Pancreas (tissue), 10 donors: ENCODE measurements at regions not wholly inside any gene's neighbourhood (a gene's known extent, or its start where the extent isn't known, plus 50 kb on each side); places are given as distances from the start of the nearest gene placed in this dataset.

Experiments used
- ATAC-seq, 4 donors: fragments of 200-7000 bp; cut with Tn5 transposase; one replicate each; pipeline versions ENCODE4 v1.8.0 to v1.9.1; 2020; ENCODE audit warnings: mild to moderate bottlenecking in 4 of 4, moderate library complexity in 4 of 4
- DNase-seq, 6 donors: peaks; one replicate each; pipeline ENCODE4 v3.0.0-alpha.2; 2020
- FAIRE-seq: peaks from 2 replicates; lab custom pipeline; 2012; peaks lifted over from hg19 to GRCh38; lab: Jason Lieb, UNC
- H3K27ac ChIP-seq, 4 donors: fragments of 200-600 bp; sonication (generic); 1 replicate in 3 of 4; 2 replicates in 1 of 4; pipeline versions ENCODE4 v1.5.0 to v1.8.0; 2020
- H3K27me3 ChIP-seq, 4 donors: fragments of 200-600 bp; one replicate each; pipeline ENCODE4 v1.8.0; 2021
- H3K36me3 ChIP-seq, 3 donors: fragments of 200-600 bp; sonication (generic) in 1 of 3; one replicate each; pipeline versions ENCODE4 v1.5.0 to v1.8.0; 2020 to 2021
- H3K4me1 ChIP-seq, 3 donors: fragments of 200-600 bp; one replicate each; pipeline ENCODE4 v1.8.0; 2021
- H3K4me3 ChIP-seq, 4 donors: fragments of 200-600 bp; sonication (generic) in 2 of 4; one replicate each; pipeline versions ENCODE4 v1.5.0 to v1.8.0; 2020 to 2021
- H3K9me3 ChIP-seq, 4 donors: fragments of 200-600 bp; one replicate each; pipeline ENCODE4 v1.8.0; 2021
- WGBS, 2 donors: extraction: QIAGEN DNeasy Blood & Tissue Kit; methylation state at CpG; one replicate each; pipeline ENCODE4 v1.1.7; 2013; 5-methylcytosine and 5-hydroxymethylcytosine counted together
- intact Hi-C, 3 donors: fragments of 100-400 bp; cut with DNase I; formaldehyde crosslinking; loops; one replicate each; pipeline versions ENCODE4 v1.11.1 to v1.14.2; 2022
- TF ChIP-seq, protein P1 (sequence below), 4 donors: fragments of 200-600 bp; sonication (generic) in 3 of 4; IDR thresholded peaks; one replicate each; pipeline versions ENCODE4 v1.5.0 to v1.8.0; 2021; ENCODE audit warnings: antibody characterized with exemption in 4 of 4
- donor health status: healthy with polysubstance abuse.
- donor health status: DM: no; HTN: no; CAD: no; lungs with moderate emphysema.
- donor health status: DM: no; HTN: no; CAD: no.
- donor health status: control.
- donor health status: control.
- donor health status: Bipolar disorder and iron deficiency.
- donor health status: DM: yes; HTN: yes; CAD: no.
- donor health status: DM: no; HTN: no; CAD: no.
- donor health status: DM: no; HTN: no; CAD: no.
- donor health status: DM: yes; HTN: yes; CAD: no.

- no peak for ATAC-seq
- FAIRE-seq = no peak
- Histone ChIP-seq H3K36me3 (no peaks in the 10 kb centered on the region), H3K27ac (no peak overlapping the region), H3K4me1 (no peaks in the 10 kb centered on the region), H3K4me3 (no peak overlapping the region), H3K9me3 (no peaks in the 10 kb centered on the region), H3K27me3 (no peaks in the 10 kb centered on the region)
- TF ChIP-seq, protein P1, sequence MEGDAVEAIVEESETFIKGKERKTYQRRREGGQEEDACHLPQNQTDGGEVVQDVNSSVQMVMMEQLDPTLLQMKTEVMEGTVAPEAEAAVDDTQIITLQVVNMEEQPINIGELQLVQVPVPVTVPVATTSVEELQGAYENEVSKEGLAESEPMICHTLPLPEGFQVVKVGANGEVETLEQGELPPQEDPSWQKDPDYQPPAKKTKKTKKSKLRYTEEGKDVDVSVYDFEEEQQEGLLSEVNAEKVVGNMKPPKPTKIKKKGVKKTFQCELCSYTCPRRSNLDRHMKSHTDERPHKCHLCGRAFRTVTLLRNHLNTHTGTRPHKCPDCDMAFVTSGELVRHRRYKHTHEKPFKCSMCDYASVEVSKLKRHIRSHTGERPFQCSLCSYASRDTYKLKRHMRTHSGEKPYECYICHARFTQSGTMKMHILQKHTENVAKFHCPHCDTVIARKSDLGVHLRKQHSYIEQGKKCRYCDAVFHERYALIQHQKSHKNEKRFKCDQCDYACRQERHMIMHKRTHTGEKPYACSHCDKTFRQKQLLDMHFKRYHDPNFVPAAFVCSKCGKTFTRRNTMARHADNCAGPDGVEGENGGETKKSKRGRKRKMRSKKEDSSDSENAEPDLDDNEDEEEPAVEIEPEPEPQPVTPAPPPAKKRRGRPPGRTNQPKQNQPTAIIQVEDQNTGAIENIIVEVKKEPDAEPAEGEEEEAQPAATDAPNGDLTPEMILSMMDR (IDR thresholded peaks at IDR 0.05) = no peak
- intact Hi-C loops = no loop called here
- no peak for DNase-seq
- WGBS, 2 donors = 56 to 73% methylated on average over 6 of the region's 6 CpGs
Measured at GRCh38 chr4:61094854-61095598, 105.1 kb upstream of the ADGRL3 start.

DNA sequence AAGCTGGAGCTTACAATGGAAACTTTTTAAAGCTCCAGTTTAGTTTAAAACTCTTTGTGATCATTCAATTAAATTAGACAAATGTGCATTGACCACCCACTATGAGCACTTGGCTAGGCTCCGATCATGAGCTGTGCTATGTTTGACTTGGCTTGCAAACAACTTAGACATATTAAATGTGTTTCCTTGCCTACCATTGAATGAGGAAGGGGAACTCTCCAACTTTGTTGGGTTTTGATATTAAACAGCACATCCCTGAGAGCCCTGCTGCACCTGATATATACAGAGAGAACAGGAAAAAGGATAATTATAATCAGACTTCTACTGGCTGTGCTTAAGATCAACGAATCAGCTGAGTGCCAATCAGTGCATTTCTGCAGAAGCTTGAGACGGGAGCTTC, 71.4 kb upstream of the ADGRL3 start:
- 22 to 45% methylated on average over 3 of the region's 3 CpGs for WGBS, 2 donors
- Histone ChIP-seq H3K27me3 (no peaks in the 10 kb centered on the region), H3K4me1 (no peaks in the 10 kb centered on the region), H3K27ac (no peak overlapping the region), H3K4me3 (no peak overlapping the region), H3K36me3 (no peaks in the 10 kb centered on the region), H3K9me3 (no peaks in the 10 kb centered on the region)
- TF ChIP-seq, protein P1 (IDR thresholded peaks at IDR 0.05) = no peak
- DNase-seq = no peak
- ATAC-seq = no peak
- intact Hi-C loops = no loop called here
- no peak for FAIRE-seq

DNA sequence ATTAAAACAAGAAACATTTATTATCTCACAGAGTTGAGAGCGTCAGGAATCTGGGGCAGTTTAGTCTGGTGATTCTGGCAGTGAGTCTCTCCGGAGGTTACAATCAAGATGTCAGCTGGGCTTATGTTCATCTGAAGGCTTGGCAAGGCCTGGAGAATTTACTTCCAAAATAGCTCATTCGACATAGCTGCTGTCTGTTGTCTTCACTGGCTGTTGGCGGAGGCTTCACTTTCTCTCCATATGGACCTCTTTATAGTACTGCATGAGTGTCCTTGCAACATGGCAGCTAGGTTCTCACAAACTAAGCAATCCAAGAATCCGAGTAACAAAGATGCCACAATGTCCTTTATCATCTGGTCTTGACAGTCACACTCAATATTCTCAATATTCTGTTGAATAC, 70.2 kb upstream of the ADGRL3 start:
- no peaks in the 10 kb centered on the region for H3K36me3 ChIP-seq
- intact Hi-C loops = no loop called here
- no peak for DNase-seq
- no peak overlapping the region for H3K27ac ChIP-seq
- TF ChIP-seq, protein P1 (IDR thresholded peaks at IDR 0.05) = no peak
- H3K9me3 ChIP-seq = no peaks in the 10 kb centered on the region
- no peak for FAIRE-seq
- no peaks in the 10 kb centered on the region for H3K27me3 ChIP-seq
- H3K4me1 ChIP-seq = no peaks in the 10 kb centered on the region
- 58 to 69% methylated on average over 5 of the region's 5 CpGs for WGBS, 2 donors
- ATAC-seq = no peak
- no peak overlapping the region for H3K4me3 ChIP-seq

GRCh38 chr4:61143461-61143860, 56.7 kb upstream of the ADGRL3 start:
- Histone ChIP-seq H3K27me3 (no peaks in the 10 kb centered on the region), H3K36me3 (no peaks in the 10 kb centered on the region), H3K4me3 (no peak overlapping the region), H3K4me1 (no peaks in the 10 kb centered on the region), H3K27ac (no peak overlapping the region), H3K9me3 (no peaks in the 10 kb centered on the region)
- intact Hi-C loops = no loop called here
- WGBS, 2 donors = 21 to 36% methylated on average over 1 of the region's 1 CpG
- TF ChIP-seq, protein P1 (IDR thresholded peaks at IDR 0.05) = no peak
- FAIRE-seq (no peak), ATAC-seq (no peak), DNase-seq (no peak)

DNA sequence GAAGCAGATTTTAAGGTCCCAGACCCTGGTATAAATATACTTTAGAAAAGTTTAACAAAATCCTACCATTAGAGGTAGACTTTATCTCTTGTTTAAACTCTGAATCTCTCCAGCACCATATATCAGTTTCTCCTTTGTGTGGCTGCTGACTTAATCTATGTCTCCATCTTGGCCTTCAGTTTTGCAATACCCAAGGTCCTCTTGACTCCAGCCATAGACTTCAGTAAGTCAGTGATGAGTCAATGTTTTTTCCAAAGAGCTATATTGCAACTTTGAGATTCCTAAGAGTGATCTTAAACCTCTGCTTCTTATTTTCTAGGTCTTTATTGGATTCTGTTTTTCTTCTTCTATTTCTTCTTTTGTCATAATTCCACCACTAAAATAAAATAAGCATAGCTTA, 50.8 kb upstream of the ADGRL3 start:
- Histone ChIP-seq H3K27ac (no peak overlapping the region), H3K4me1 (no peaks in the 10 kb centered on the region), H3K36me3 (no peaks in the 10 kb centered on the region), H3K9me3 (no peaks in the 10 kb centered on the region), H3K27me3 (no peaks in the 10 kb centered on the region), H3K4me3 (no peak overlapping the region)
- ATAC-seq = no peak
- no peak for FAIRE-seq
- intact Hi-C loops = no loop called here
- no peak for DNase-seq
- TF ChIP-seq, protein P1 (IDR thresholded peaks at IDR 0.05) = no peak
